ENCODE measurements at regions not wholly inside any gene's neighbourhood (a gene's known extent, or its start where the extent isn't known, plus 50 kb on each side); places are given as distances from the start of the nearest gene placed in this dataset.
A peak's percentile ranks its signal among the peaks of the same experiment; 100 is the strongest.

- no peak for DNase-seq (ENCODE audit: low read depth)
- TF ChIP-seq, protein P1, sequence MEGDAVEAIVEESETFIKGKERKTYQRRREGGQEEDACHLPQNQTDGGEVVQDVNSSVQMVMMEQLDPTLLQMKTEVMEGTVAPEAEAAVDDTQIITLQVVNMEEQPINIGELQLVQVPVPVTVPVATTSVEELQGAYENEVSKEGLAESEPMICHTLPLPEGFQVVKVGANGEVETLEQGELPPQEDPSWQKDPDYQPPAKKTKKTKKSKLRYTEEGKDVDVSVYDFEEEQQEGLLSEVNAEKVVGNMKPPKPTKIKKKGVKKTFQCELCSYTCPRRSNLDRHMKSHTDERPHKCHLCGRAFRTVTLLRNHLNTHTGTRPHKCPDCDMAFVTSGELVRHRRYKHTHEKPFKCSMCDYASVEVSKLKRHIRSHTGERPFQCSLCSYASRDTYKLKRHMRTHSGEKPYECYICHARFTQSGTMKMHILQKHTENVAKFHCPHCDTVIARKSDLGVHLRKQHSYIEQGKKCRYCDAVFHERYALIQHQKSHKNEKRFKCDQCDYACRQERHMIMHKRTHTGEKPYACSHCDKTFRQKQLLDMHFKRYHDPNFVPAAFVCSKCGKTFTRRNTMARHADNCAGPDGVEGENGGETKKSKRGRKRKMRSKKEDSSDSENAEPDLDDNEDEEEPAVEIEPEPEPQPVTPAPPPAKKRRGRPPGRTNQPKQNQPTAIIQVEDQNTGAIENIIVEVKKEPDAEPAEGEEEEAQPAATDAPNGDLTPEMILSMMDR (conservative IDR thresholded peaks at IDR 0.05; ENCODE audit: low read length), result no peak
- no peak overlapping the region for H3K4me3 ChIP-seq (ENCODE audit: low read length)
Measured at GRCh38 chr3:73789825-73790444, 165.2 kb upstream of the PDZRN3 start.

DNA sequence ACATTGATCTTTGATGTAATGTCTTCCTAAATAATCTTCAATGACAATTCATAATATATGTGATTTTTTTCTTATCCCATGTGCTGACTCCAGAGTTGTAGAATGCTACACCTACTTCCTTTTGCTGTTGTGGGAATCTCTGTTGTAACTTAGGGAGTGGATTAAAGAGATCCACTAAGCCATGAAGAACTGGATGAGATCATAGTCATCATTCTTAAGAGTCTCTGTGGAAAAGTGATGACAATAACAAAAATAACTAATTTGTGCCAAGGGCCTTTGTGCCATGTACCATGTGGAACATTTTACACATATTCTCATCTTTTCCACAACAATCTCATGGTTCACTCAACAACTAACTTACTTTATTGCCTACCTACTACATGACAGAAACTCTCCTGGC lies 162.9 kb upstream of the PDZRN3 start:
- TF ChIP-seq, protein P1 (conservative IDR thresholded peaks at IDR 0.05; ENCODE audit: low read length), result no peak
- no peak overlapping the region for H3K4me3 ChIP-seq (ENCODE audit: low read length)
- DNase-seq (ENCODE audit: low read depth), result peak; percentile 44

DNA sequence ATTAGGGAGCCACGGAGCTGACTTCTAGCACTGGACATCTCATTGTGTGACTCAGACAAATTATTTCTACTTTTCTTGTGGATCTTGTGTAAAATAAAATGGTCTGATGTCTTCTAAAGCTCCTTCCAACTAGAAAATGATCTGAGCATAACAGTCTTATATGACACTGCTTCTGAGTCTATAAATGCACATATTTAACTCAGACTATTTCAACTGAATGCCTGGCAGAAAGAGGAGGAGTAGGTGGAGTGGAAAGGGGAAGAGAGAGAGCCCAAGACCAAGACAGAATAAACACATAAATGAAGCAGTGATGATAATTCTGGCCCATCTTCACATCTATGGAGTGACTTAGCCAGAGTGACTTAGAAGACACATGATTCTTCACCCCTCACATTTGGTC lies 162.3 kb upstream of the PDZRN3 start:
- TF ChIP-seq, protein P1 (conservative IDR thresholded peaks at IDR 0.05; ENCODE audit: low read length), result no peak
- no peak for DNase-seq (ENCODE audit: low read depth)
- no peak overlapping the region for H3K4me3 ChIP-seq (ENCODE audit: low read length)

GRCh38 chr3:73786321-73786807 lies 161.6 kb upstream of the PDZRN3 start:
- H3K4me3 ChIP-seq (ENCODE audit: low read length), result no peak overlapping the region
- peak; percentile 94 for DNase-seq (ENCODE audit: low read depth)

DNA sequence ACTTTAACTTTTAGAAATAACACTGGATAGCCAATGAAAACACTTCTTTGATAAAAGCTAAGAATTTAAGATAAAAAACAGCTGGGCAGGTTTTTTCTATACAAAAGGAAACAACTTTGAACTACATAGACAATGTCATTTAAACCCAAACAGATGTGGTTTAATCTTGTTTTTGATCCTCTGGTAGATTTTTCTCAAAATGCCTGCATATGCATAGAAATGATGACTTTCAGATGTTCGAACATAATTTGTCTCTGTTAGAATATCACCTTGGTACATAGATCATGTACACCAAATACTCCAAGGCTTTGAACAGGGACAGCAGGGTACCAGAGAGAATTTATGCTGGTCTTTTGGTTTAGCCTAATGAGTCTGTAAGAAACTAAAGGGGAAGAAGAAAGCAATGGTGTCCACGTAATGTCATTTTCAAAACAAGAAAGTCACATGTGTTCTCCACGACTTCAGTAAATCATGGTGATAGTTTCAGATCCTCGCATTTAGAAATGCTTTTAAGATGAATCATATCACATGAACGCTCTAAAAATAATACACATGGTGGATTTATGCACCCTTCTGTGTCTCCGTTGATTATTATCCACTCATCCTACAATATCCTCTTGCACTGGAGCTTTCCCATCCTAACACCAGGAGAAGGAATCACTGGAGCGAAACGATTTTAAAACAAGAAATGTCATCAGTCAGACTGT lies 160.1 kb upstream of the PDZRN3 start:
- TF ChIP-seq, protein P1 (conservative IDR thresholded peaks at IDR 0.05; ENCODE audit: low read length), result no peak
- peak overlapping the region; percentile 11 for H3K4me3 ChIP-seq (ENCODE audit: low read length)
- peak; percentile 66 for DNase-seq (ENCODE audit: low read depth)

More at GRCh38 chr3:73786321-73786807, 161.6 kb upstream of the PDZRN3 start:
- TF ChIP-seq, protein P1 (conservative IDR thresholded peaks at IDR 0.05; ENCODE audit: low read length), result no peak

DNA sequence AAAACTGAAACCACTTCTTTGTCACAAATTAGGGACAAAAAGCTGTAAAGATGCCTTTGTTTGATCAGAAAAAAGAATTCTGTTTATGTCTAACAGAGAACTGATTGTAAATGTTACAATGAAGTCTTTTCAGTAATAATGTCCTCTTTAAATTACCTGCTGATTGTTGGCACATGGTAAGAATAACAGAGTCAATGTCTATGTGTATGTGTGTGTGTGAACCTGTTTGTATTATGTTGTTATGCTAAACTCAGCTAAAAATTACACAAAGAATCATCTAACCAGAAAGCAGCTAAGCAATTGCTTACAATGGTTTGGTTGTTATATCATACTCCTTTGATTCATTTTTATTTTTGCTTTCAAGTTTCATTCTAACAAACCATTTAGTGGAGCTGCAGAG lies 159.1 kb upstream of the PDZRN3 start:
- H3K4me3 ChIP-seq (ENCODE audit: low read length), result no peak overlapping the region
- TF ChIP-seq, protein P1 (conservative IDR thresholded peaks at IDR 0.05; ENCODE audit: low read length), result no peak
- DNase-seq (ENCODE audit: low read depth), result no peak

DNA sequence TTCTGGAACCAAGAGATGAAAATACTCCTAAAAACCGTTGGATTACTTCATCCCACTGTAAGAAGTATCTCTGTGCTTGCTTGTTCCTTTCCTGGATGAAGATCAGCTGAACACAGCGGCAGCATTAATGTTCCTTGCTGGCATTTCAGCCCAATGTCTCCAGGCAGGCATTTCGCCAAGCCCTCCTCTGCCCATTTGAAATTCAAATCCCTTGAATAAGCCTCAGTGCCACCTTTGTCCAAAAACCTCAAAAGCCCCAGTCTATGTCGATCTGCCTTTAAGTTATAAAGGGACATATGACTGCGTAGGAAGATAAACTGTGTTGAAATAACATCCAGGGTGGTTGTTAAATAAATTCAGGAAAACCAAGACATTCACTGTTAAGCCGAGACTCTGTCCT lies 156.8 kb upstream of the PDZRN3 start:
- no peak for DNase-seq (ENCODE audit: low read depth)
- H3K4me3 ChIP-seq (ENCODE audit: low read length), result no peak overlapping the region
- TF ChIP-seq, protein P1 (conservative IDR thresholded peaks at IDR 0.05; ENCODE audit: low read length), result no peak
